Sigmoid colon (tissue), 6 donors: ENCODE measurements at regions not wholly inside any gene's neighbourhood (a gene's known extent, or its start where the extent isn't known, plus 50 kb on each side); places are given as distances from the start of the nearest gene placed in this dataset.

ENCODE experiments used
- DNase-seq: peaks from one replicate; pipeline ENCODE4 v3.0.0-alpha.2; 2019
- H3K27ac ChIP-seq, 4 donors: fragments of 200-600 bp; sonication (generic); one replicate each; pipeline ENCODE4 v1.5.1; 2016 to 2019; ENCODE audit warnings: mild to moderate bottlenecking in 1 of 4
- H3K27me3 ChIP-seq, 3 donors: fragments of 200-600 bp; sonication (generic); one replicate each; pipeline ENCODE4 v1.5.1; 2019; ENCODE audit warnings: mild to moderate bottlenecking in 1 of 3
- H3K36me3 ChIP-seq, 4 donors: fragments of 200-600 bp; sonication (generic); one replicate each; pipeline ENCODE4 v1.5.1; 2016 to 2019
- H3K4me1 ChIP-seq, 4 donors: fragments of 200-600 bp; sonication (generic); one replicate each; pipeline ENCODE4 v1.5.1; 2017 to 2019
- H3K4me3 ChIP-seq, 4 donors: fragments of 200-600 bp; sonication (generic); one replicate each; pipeline ENCODE4 v1.5.1; 2017 to 2019; ENCODE audit warnings: mild to moderate bottlenecking in 2 of 4, moderate library complexity in 1 of 4
- H3K9me3 ChIP-seq, 4 donors: fragments of 200-600 bp in 3 of 4; sonication (generic) in 3 of 4; one replicate each; pipeline versions ENCODE4 v1.5.1 to v1.6.1; 2013 to 2019
- EP300 ChIP-seq, 4 donors: sonication (generic); formaldehyde crosslinking; IDR thresholded peaks; one replicate each; pipeline ENCODE4 v1.6.1; 2017; ENCODE audit warnings: antibody characterized with exemption in 4 of 4
- POLR2A ChIP-seq, 2 donors: fragments of 450-650 bp; IDR thresholded peaks; one replicate each; pipeline ENCODE4 v1.6.1; 2016; ENCODE audit warnings: antibody characterized with exemption in 2 of 2, mild to moderate bottlenecking in 2 of 2, moderate library complexity in 2 of 2
- POLR2AphosphoS5 ChIP-seq, 4 donors: sonication (generic); formaldehyde crosslinking; IDR thresholded peaks; one replicate each; pipeline ENCODE4 v1.6.1; 2017; ENCODE audit warnings: antibody characterized with exemption in 4 of 4
- WGBS, 2 donors: extraction: QIAGEN DNeasy Blood & Tissue Kit; methylation state at CpG; one replicate each; pipeline ENCODE4 v1.1.7; 2013; 5-methylcytosine and 5-hydroxymethylcytosine counted together
- intact Hi-C: fragments of 100-400 bp; cut with DNase I; formaldehyde crosslinking; loops from one replicate; pipeline ENCODE4 v1.15.1; 2023
- TF ChIP-seq, protein P1 (sequence below), 4 experiments: fragments of 450-650 bp in 3 of 4; fragments of 200-600 bp in 1 of 4; IDR thresholded peaks; one replicate each; pipeline ENCODE4 v1.5.1; 2016 to 2019; ENCODE audit warnings: antibody characterized with exemption in 4 of 4, mild to moderate bottlenecking in 3 of 4, moderate library complexity in 2 of 4
- donor health status: healthy with polysubstance abuse.
- donor health status: healthy.

DNA sequence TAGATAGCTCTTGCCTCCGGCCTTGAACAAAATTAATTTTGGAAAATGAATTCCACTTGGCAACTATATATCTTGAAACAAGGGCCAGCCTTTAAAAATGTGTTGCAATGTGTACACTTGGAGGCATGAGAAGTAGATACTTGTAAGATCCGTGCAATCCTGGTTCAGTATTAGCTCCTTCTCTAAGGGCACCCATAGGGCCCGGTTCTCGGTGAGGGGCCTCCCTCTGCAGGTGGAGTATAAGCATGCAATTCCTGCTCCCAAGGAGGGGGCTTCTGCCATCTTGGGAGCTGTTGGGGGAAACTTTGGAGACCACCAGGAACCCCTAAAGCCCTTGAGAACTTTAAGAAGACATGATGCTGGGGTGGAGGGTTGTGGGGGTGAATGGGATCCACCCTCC lies 388.7 kb upstream of the RGMA start:
- intact Hi-C loops, result no loop called here
- 83 to 88% methylated on average over 4 of the region's 4 CpGs for WGBS, 2 donors
- DNase-seq, result no peak
- no peak for TF ChIP-seq POLR2AphosphoS5 (IDR thresholded peaks at IDR 0.05)
- no peak for TF ChIP-seq EP300 (IDR thresholded peaks at IDR 0.05)
- TF ChIP-seq, protein P1, sequence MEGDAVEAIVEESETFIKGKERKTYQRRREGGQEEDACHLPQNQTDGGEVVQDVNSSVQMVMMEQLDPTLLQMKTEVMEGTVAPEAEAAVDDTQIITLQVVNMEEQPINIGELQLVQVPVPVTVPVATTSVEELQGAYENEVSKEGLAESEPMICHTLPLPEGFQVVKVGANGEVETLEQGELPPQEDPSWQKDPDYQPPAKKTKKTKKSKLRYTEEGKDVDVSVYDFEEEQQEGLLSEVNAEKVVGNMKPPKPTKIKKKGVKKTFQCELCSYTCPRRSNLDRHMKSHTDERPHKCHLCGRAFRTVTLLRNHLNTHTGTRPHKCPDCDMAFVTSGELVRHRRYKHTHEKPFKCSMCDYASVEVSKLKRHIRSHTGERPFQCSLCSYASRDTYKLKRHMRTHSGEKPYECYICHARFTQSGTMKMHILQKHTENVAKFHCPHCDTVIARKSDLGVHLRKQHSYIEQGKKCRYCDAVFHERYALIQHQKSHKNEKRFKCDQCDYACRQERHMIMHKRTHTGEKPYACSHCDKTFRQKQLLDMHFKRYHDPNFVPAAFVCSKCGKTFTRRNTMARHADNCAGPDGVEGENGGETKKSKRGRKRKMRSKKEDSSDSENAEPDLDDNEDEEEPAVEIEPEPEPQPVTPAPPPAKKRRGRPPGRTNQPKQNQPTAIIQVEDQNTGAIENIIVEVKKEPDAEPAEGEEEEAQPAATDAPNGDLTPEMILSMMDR (IDR thresholded peaks at IDR 0.05), result no peak
- no peak for TF ChIP-seq POLR2A (IDR thresholded peaks at IDR 0.05)
- Histone ChIP-seq H3K4me3 (no peak overlapping the region), H3K4me1 (no peaks in the 10 kb centered on the region), H3K9me3 (no peaks in the 10 kb centered on the region), H3K36me3 (no peaks in the 10 kb centered on the region), H3K27ac (no peak overlapping the region), H3K27me3 (no peaks in the 10 kb centered on the region)

GRCh38 chr15:93477188-93477587 lies 388.2 kb upstream of the RGMA start:
- Histone ChIP-seq H3K36me3 (no peaks in the 10 kb centered on the region), H3K27ac (no peak overlapping the region), H3K27me3 (no peaks in the 10 kb centered on the region), H3K4me3 (no peak overlapping the region), H3K4me1 (no peaks in the 10 kb centered on the region), H3K9me3 (no peaks in the 10 kb centered on the region)
- intact Hi-C loops, result no loop called here
- WGBS, 2 donors, result 57 to 59% methylated on average over 4 of the region's 4 CpGs
- DNase-seq, result no peak
- no peak for TF ChIP-seq POLR2AphosphoS5 (IDR thresholded peaks at IDR 0.05)
- no peak for TF ChIP-seq EP300 (IDR thresholded peaks at IDR 0.05)
- TF ChIP-seq, protein P1 (IDR thresholded peaks at IDR 0.05), result no peak
- TF ChIP-seq POLR2A (IDR thresholded peaks at IDR 0.05), result no peak

DNA sequence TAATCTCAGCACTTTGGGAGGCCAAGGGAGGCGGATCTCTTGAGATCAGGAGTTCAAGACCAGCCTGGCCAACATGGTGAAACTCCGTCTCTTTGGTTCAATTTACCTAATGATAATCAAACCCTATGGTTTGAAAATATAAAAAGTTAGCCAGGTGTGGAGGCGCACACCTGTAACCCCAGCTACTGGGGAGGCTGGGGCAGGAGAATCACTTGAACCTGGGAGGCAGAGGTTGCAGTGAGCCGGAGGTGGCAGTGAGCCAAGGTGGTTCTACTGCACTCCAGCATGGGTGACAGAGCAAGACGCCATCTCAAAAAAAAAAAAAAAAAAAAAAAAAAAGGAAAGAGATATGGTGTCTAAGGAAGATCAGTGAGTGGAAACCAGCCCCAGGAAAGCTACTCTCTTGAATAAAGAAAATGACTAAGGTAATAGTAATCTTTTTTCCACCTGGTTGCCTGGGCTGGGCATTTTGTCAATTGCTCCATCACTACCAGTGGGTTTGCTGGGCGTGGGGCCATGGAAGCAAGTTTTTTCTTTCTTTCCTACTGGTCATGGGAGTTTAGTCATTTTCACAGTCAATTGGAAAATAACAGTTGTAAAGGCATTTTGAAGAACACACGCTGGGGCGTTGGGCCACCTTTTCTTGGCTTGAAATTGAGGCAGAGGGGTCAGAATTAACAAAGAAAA lies 387.6 kb upstream of the RGMA start:
- H3K4me3 ChIP-seq, result no peak overlapping the region
- 82 to 83% methylated on average over 8 of the region's 8 CpGs for WGBS, 2 donors
- H3K4me1 ChIP-seq, result no peaks in the 10 kb centered on the region
- no peaks in the 10 kb centered on the region for H3K27me3 ChIP-seq
- no peaks in the 10 kb centered on the region for H3K9me3 ChIP-seq
- no peak overlapping the region for H3K27ac ChIP-seq
- no peak for TF ChIP-seq POLR2AphosphoS5 (IDR thresholded peaks at IDR 0.05)
- TF ChIP-seq POLR2A (IDR thresholded peaks at IDR 0.05), result no peak
- TF ChIP-seq, protein P1 (IDR thresholded peaks at IDR 0.05), result no peak
- TF ChIP-seq EP300 (IDR thresholded peaks at IDR 0.05), result no peak
- intact Hi-C loops, result no loop called here
- H3K36me3 ChIP-seq, result no peaks in the 10 kb centered on the region
- DNase-seq, result no peak

- Histone ChIP-seq H3K4me3 (no peak overlapping the region), H3K4me1 (no peaks in the 10 kb centered on the region), H3K36me3 (no peaks in the 10 kb centered on the region), H3K27me3 (no peaks in the 10 kb centered on the region), H3K9me3 (no peaks in the 10 kb centered on the region), H3K27ac (no peak overlapping the region)
- DNase-seq, result no peak
- TF ChIP-seq EP300 (IDR thresholded peaks at IDR 0.05) (no peak), POLR2AphosphoS5 (IDR thresholded peaks at IDR 0.05) (no peak), POLR2A (IDR thresholded peaks at IDR 0.05) (no peak)
- TF ChIP-seq, protein P1 (IDR thresholded peaks at IDR 0.05), result no peak
- WGBS, 2 donors, result 64 to 80% methylated on average over 9 of the region's 9 CpGs
- intact Hi-C loops, result no loop called here
Measured at GRCh38 chr15:93474728-93475127, 385.7 kb upstream of the RGMA start.

DNA sequence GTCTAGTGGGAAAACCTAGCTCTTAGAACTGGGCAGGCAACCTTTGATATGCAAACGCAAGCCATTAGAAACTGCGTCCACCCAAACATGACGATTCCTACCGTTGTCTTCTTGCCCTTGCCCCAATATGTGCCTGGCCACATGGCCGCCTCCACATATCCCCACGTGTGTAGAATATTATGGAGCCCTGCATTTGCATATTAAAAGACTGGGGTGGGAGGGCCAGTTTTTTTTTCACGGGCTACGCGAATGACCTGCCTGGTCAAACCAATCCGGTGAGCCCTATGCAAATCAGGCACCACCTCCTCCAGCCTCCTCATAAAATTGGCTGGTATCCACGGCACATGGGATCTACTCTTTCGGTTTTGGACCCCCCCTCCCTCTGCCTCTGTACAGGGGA lies 381.0 kb upstream of the RGMA start:
- intact Hi-C loops, result no loop called here
- 76 to 83% methylated on average over 12 of the region's 12 CpGs for WGBS, 2 donors
- H3K27ac ChIP-seq, result no peak overlapping the region
- no peaks in the 10 kb centered on the region for H3K27me3 ChIP-seq
- H3K36me3 ChIP-seq, result no peaks in the 10 kb centered on the region
- TF ChIP-seq EP300 (IDR thresholded peaks at IDR 0.05) (no peak), POLR2AphosphoS5 (IDR thresholded peaks at IDR 0.05) (no peak), POLR2A (IDR thresholded peaks at IDR 0.05) (no peak)
- TF ChIP-seq, protein P1 (IDR thresholded peaks at IDR 0.05), result no peak
- H3K9me3 ChIP-seq, result no peaks in the 10 kb centered on the region
- DNase-seq, result no peak
- H3K4me3 ChIP-seq, result no peak overlapping the region
- no peaks in the 10 kb centered on the region for H3K4me1 ChIP-seq
